ENCODE measurements at regions not wholly inside any gene's neighbourhood (a gene's known extent, or its start where the extent isn't known, plus 50 kb on each side); places are given as distances from the start of the nearest gene placed in this dataset.

DNA sequence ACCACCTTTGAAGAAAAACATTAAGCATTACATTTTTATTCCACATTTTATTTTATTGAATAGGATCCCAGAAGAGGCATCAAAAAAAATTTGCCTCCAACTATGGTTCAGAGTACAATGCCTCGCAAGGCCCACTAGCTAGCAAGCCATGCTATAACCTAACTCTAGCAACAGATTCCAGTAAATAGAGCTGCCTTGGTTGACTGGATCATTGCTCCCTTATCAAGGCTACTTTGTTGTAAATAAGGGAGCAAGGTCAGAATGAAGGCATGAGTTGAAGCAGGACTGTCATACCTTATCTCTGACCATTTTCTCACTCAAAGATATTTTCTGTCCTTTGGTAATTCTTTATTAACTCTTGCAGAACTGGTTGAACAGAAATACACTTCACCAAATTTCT is 672.6 kb downstream of the EPHA4 start:
- 86 to 88% (median 88%) methylated on average over 1 of the region's 1 CpG for WGBS, 3 donors
- no peaks in the 10 kb centered on the region for H3K36me3 ChIP-seq

DNA sequence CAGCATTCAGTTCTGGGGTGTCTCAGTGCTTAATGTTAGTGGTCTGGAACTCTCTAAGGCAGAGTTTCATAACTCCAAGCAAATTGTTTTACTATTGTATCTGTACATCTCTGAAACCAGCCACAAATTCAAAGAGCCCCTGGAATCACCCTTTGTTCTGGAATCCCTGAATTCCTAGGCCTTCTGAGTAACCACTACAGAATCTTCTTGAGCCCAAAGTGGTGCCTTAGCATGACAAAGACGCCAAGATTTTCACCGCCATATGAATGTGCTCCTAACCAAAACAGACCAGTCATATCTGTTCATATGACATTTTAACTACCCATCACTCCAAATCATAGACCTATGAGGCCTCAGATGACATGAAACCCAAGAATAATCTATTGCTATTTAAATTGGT is 668.1 kb downstream of the EPHA4 start:
- Histone ChIP-seq H3K4me1 (ENCODE audit: insufficient read depth) (no peaks in the 10 kb centered on the region), H3K4me3 (no peak overlapping the region), H3K27me3 (no peaks in the 10 kb centered on the region), H3K36me3 (no peaks in the 10 kb centered on the region), H3K9me3 (no peaks in the 10 kb centered on the region), H3K27ac (no peak overlapping the region)
- TF ChIP-seq CTCF (IDR thresholded peaks at IDR 0.05) (no peak), EP300 (IDR thresholded peaks at IDR 0.05) (no peak), POLR2A (IDR thresholded peaks at IDR 0.05) (no peak)
- intact Hi-C loops (cut with DNase I), result no loop called here
- DNase-seq, result no peak
- WGBS, 3 donors, result 95 to 98% (median 97%) methylated on average over 2 of the region's 2 CpGs

More for the DNA sequence above, 672.6 kb downstream of the EPHA4 start:
- no peak overlapping the region for H3K4me3 ChIP-seq
- intact Hi-C loops (cut with DNase I), result no loop called here
- no peaks in the 10 kb centered on the region for H3K27me3 ChIP-seq
- TF ChIP-seq POLR2A (IDR thresholded peaks at IDR 0.05) (no peak), EP300 (IDR thresholded peaks at IDR 0.05) (no peak), CTCF (IDR thresholded peaks at IDR 0.05) (no peak)
- no peaks in the 10 kb centered on the region for H3K4me1 ChIP-seq (ENCODE audit: insufficient read depth)
- no peak overlapping the region for H3K27ac ChIP-seq
- H3K9me3 ChIP-seq, result no peaks in the 10 kb centered on the region
- DNase-seq, result no peak

DNA sequence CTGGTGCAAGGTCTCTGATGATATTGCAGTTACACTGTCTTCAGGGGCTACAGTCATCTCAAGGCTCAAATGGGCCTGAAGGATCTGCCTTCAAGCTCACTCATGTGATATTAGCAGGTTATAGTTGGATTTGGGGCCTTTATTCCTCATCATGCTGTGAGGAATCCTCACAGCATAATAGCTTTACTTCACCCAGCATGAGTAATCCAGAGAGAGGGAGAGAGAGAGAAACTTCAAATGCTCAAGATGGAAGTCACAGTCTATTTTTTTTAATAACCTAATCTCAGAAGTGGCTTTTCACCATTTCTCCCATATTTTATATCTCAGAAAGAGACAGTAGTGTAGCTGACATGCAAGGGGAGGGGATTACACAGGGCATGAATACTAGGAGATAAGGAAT is 658.7 kb downstream of the EPHA4 start:
- no peak for DNase-seq
- TF ChIP-seq EP300 (IDR thresholded peaks at IDR 0.05) (no peak), POLR2A (IDR thresholded peaks at IDR 0.05) (no peak), CTCF (IDR thresholded peaks at IDR 0.05) (no peak)
- Histone ChIP-seq H3K4me1 (ENCODE audit: insufficient read depth) (no peaks in the 10 kb centered on the region), H3K27me3 (no peaks in the 10 kb centered on the region), H3K27ac (no peak overlapping the region), H3K9me3 (no peaks in the 10 kb centered on the region), H3K36me3 (no peaks in the 10 kb centered on the region), H3K4me3 (no peak overlapping the region)
- intact Hi-C loops (cut with DNase I), result no loop called here

- 82 to 86% (median 84%) methylated on average over 2 of the region's 2 CpGs for WGBS, 3 donors
- H3K9me3 ChIP-seq, result no peaks in the 10 kb centered on the region
- TF ChIP-seq CTCF (IDR thresholded peaks at IDR 0.05), result no peak
- no peak for TF ChIP-seq EP300 (IDR thresholded peaks at IDR 0.05)
- no peak for TF ChIP-seq POLR2A (IDR thresholded peaks at IDR 0.05)
- intact Hi-C loops (cut with DNase I), result no loop called here
- H3K27me3 ChIP-seq, result no peaks in the 10 kb centered on the region
- no peak overlapping the region for H3K27ac ChIP-seq
- H3K4me1 ChIP-seq (ENCODE audit: insufficient read depth), result no peaks in the 10 kb centered on the region
- no peaks in the 10 kb centered on the region for H3K36me3 ChIP-seq
- DNase-seq, result no peak
- H3K4me3 ChIP-seq, result no peak overlapping the region
Observed at GRCh38 chr2:220915092-220915623, 656.9 kb downstream of the EPHA4 start.
